SKM-1 treated with dmso at 0.1 percent for 144 hours (cell line): ENCODE measurements at regions not wholly inside any gene's neighbourhood (a gene's known extent, or its start where the extent isn't known, plus 50 kb on each side); places are given as distances from the start of the nearest gene placed in this dataset.

Source experiments
- DNase-seq: peaks from one replicate; lab custom pipeline; 2025; ENCODE audit not compliant: unreplicated experiment; lab: John Stamatoyannopoulos, UW

DNA sequence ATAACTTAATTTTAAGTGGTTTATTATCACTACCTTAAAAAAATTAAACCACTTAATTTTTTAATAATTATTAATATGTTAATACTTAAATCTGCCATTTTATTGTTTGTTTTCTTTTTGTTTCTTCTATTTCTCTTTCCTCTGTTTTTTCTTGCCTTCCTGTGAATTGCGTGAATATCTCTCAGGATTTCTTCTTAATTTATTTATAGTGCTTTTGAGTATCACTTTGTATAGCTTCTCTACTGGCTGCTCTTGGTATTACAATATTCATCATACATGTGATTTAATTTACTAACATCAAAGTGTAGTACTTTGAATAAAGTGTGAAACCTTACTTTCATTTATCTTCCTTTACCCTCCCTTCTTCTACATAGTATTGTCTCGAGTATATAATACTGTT, 349.5 kb upstream of the CPXCR1 start:
- DNase-seq: no peak

DNA sequence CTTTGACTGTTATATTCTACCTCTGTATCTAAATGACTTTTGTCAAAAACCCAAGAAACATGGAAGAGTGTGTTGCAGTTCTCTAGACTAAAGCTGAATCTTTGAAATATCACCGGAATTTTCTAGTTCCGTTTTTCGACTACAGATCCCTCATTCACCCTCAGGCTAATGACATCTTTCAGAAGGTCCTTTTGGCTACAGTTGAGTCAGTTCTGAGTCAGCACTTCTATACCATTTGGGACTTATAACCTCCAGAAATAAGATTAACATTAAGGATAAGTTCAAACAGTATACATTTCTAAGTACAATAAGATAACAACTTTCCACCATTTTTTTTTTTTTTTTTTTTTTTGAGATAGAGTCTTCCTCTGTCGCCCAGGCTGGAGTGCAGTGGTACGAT, 331.0 kb upstream of the CPXCR1 start:
- DNase-seq: no peak

DNA sequence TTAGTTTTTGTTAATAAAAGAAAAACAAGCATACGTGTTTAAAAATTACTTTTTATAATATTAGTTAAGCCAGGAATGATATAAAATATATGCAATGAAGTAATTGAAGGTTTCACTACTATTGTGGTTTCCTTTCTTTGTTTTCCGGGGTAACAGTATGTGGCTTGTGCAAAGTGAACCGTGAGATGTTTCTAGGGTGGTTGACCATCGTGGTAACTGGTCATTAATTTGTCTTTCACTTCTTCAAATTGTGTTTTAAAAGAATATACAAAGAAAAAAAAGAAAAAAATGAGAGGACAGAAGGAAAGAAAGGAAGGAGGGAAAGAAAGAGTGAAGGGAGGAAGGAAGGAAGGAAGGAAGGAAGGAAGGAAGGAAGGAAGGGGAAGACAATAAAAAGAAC, 330.1 kb upstream of the CPXCR1 start:
- no peak for DNase-seq

DNA sequence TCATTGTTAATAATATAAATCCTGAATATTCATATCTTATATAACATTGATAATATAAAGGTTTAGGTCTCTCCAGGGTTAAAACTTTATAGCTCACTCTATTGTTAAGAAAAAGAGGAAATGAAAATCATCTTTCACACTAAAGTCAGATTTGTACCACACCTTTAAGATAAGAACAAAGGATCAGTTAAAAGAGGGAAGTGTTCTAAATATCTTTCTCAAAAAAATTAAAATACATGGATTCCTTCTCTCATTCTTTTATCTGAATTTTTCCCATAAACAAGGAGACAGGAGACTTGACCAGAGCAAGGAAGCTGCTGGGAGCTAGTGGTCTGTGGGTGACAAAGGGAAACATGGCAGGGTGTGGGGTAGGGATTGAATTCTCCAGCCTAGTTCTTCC, 323.0 kb upstream of the CPXCR1 start:
- DNase-seq: no peak

DNA sequence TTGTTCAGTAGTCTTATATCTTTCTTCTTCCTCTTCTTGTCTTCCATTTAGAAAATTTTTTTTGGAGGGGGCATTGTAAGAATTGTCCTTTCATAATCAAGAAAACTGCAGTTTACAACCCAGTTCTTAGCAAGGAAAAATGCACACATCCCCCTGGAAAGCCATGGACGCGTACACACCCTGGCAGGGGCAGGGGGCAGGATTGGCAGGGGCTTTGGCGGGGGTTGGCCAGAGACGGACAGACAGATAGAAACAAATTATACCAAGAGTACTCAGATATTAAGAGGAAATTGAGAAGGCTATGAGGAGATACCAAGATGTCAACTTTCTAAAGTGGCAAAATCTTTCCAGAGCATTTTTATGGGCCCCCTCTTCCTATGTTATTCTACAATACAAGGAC, 322.5 kb upstream of the CPXCR1 start:
- no peak for DNase-seq

DNA sequence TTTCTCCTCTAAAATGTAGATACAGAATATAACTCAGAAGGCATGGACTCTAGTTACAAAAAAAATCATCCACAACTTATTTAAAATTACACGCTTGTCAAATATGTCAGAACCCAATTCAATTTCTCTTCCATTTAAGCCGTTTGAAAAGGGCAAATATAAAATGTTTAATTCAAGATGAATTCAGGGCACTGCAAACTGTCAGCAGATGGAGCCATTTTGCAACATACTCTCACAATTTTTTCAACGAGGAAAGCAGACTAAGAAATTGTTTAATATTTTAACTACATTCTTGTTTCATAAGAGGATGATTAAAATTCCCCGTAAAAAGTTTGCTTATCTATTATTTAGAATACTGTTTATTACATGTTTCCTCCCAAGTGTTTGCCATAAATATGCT, 321.3 kb upstream of the CPXCR1 start:
- no peak for DNase-seq

DNA sequence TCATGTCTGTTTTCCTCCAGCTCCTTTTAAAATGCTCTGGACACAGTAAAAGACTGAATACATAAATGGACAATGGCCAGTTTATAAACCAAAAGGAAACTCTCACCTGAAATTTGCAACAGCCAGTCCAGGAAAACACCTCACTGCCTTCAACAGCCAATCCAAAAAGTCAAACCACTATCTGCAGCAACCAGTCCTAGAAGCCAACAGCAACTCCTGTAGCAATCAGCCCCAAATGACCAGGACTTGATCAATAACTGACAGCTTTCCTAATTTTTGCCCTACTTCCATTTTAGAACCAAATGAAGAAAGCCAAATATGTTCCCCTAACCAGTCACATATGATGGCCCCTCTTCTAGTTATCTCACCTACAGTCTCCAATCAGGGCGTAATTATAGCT, 309.5 kb upstream of the CPXCR1 start:
- no peak for DNase-seq

DNA sequence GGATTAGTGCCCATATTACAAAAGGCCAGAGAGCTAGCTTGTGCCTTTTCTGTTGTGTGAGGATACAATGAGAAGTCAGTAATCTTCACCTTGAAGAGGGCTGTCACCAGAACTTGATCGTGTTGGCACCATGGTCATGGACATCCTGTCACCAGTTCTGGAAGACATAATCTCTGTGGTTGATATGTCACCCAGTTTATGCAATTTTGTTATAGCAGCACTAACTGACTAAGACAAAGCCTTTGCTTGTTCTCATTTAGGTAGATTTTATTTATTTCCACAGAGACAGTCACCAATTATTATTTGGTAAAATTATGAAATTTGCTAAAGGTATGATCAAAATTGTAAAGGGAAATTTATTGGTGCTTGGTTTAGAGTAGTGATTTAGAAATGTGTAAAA, 308.8 kb upstream of the CPXCR1 start:
- DNase-seq: no peak

DNA sequence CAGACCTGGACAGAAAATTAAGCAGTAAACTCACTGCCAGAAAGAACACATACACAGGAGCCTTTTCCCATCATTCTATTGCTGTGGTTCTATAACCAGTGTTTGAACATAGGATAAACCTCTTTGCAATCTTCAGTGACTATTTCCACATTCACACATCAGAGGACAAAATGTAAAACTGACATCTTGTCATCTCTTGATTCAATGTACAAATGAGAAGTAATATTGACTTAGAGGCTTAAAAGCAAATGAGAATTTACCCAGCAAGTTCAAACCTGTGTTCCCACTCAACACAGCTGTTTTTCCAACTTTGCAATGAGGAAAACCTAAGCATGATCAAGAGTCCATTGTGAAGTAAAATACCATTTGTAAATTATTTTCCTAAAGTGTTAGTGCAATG, 307.1 kb upstream of the CPXCR1 start:
- DNase-seq: no peak
